ENCODE measurements at regions not wholly inside any gene's neighbourhood (a gene's known extent, or its start where the extent isn't known, plus 50 kb on each side); places are given as distances from the start of the nearest gene placed in this dataset.

DNA sequence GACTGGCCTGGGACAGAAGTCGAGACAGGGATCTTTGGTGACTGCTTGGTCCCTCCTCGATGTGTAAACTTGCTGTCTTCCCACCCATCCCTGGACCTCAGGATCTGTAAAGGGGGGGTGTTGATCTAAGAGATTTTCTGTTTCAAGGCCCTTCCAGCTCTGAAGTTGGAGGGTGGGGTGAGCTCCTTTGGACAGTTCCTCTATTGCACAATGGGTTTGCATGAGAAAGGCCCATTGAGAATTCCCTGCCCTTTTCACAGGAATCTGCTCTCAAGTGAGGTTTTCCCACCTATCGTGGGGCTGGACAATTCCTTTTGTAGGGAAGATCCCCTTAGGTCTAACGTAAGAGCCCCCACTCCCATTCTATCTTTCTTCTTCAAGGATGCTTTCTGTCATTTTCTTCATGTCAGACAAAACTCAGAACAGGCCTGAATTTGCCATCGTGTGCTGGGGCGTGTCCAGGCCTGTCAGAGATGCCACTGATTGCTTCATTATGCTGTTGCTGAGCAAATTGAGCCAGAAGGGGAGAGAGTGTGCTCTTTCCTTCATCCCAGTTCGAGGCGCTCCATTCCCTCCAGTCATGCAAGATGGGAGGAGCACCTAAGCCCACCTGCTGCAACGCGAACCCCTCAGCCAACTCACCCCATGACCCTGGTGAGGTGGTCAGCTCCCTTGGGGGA, 149.9 kb upstream of the IGSF21 start:
- Histone ChIP-seq H3K79me1 (ENCODE audit: low read depth, low read length) (no peaks in the 10 kb centered on the region), H2AFZ (ENCODE audit: low read length) (no peak overlapping the region), H4K91ac (replicated peaks; ENCODE audit: insufficient read length, low read length) (no peak overlapping the region), H3K4me1 (replicated peaks in 1 of 4; ENCODE audit: control insufficient read depth in 3 of 4, insufficient read depth in 4 of 4, low read length in 3 of 4) (peaks cover 3 to 10% (median 7%) of the 10 kb centered on the region in 4 experiments), H2BK120ac (replicated peaks; ENCODE audit: low read depth, low read length) (no peak overlapping the region), H2BK15ac (ENCODE audit: low read length) (no peak overlapping the region), H4K20me1 (replicated peaks in 1 of 2; ENCODE audit: control insufficient read depth in 1 of 2, insufficient read depth in 2 of 2, low read length in 2 of 2) (no peaks in the 10 kb centered on the region), H3K27me3 (replicated peaks in 1 of 4; ENCODE audit: control insufficient read depth in 3 of 4, extremely low read depth in 1 of 4, insufficient read depth in 3 of 4, low read length in 3 of 4) (peaks cover 0 to 2% (median under 1%) of the 10 kb centered on the region in 4 experiments; a peak in 3 of 7 replicates), H3K14ac (ENCODE audit: insufficient read length) (no peak overlapping the region), H3K56ac (replicated peaks; ENCODE audit: insufficient read length, low read depth, low read length) (no peak overlapping the region), H3K18ac (ENCODE audit: extremely low read depth, low read length) (no peak overlapping the region), H4K8ac (ENCODE audit: extremely low read depth, insufficient read depth, low read length) (no peak overlapping the region), H3K23ac (ENCODE audit: insufficient read length) (no peak overlapping the region), H3K36me3 (ENCODE audit: control insufficient read depth in 2 of 4, insufficient read depth in 4 of 4, low read length in 3 of 4) (no peaks in the 10 kb centered on the region), H3K4ac (replicated peaks; ENCODE audit: insufficient read length, low read depth, low read length) (no peak overlapping the region), H2BK20ac (ENCODE audit: low read length) (no peak overlapping the region; the same call in 1 of the 2 replicates), H3K9ac (replicated peaks in 1 of 4; ENCODE audit: extremely low read depth in 1 of 4, low read depth in 3 of 4, low read length in 3 of 4) (no peak overlapping the region), H3K23me2 (ENCODE audit: low read depth, low read length) (no peaks in the 10 kb centered on the region; the same call in 1 of the 2 replicates), H4K5ac (ENCODE audit: insufficient read length, low read depth, low read length) (no peak overlapping the region), H3K4me3 (ENCODE audit: extremely low read depth in 1 of 4, insufficient read depth in 2 of 4, low read depth in 3 of 4, low read length in 4 of 4) (no peak overlapping the region), H2AK5ac (ENCODE audit: low read depth, low read length) (no peak overlapping the region), H2BK12ac (ENCODE audit: low read depth, low read length) (peak overlapping the region; percentile 32; the same call in 1 of the 2 replicates), H3K9me3 (ENCODE audit: insufficient read depth in 2 of 2, low read depth in 1 of 2, low read length in 1 of 2) (no peaks in the 10 kb centered on the region), H2BK5ac (ENCODE audit: low read depth, low read length) (peak overlapping the region; percentile 8; the same call in 1 of the 2 replicates), H3K4me2 (ENCODE audit: insufficient read depth in 1 of 2, low read depth in 2 of 2, low read length in 2 of 2) (0 out of 4 replicates have a peak overlapping the region, but pooled peaks of 1 of the 2 experiments have one; percentile 1), H3K79me2 (ENCODE audit: control insufficient read depth in 1 of 2, insufficient read depth in 2 of 2, low read length in 2 of 2) (no peaks in the 10 kb centered on the region), H3K27ac (ENCODE audit: low read depth, low read length) (no peak overlapping the region)
- POLR2A ChIA-PET (ENCODE audit: partially characterized antibody) = no interaction called here
- DNase-seq (ENCODE audit: low read depth in 1 of 2, low spot score in 2 of 2) = no peak
- 69% methylated on average over 10 of the region's 10 CpGs; no CpG with 5 or more reads in 1 of the 2 experiments for WGBS, 2 experiments (ENCODE audit: extremely low coverage in 1 of 2, insufficient coverage in 1 of 2, insufficient read length in 1 of 2, insufficient replicate concordance in 2 of 2, low coverage in 1 of 2, low lambda C conversion rate in 2 of 2, missing lambda C conversion rate in 1 of 2)
- no peak for TF ChIP-seq CHD1 (IDR thresholded peaks at IDR 0.05; ENCODE audit: low read depth, low read length)
- TF ChIP-seq CEBPB (IDR thresholded peaks at IDR 0.05; ENCODE audit: low read depth, low read length) = peak; percentile 87
- no peak for TF ChIP-seq SAP30 (IDR thresholded peaks at IDR 0.05; ENCODE audit: insufficient read depth, insufficient replicate concordance, low read length)
- no peak for TF ChIP-seq POU5F1 (IDR thresholded peaks at IDR 0.05; ENCODE audit: low read depth, low read length)
- TF ChIP-seq, protein P1, sequence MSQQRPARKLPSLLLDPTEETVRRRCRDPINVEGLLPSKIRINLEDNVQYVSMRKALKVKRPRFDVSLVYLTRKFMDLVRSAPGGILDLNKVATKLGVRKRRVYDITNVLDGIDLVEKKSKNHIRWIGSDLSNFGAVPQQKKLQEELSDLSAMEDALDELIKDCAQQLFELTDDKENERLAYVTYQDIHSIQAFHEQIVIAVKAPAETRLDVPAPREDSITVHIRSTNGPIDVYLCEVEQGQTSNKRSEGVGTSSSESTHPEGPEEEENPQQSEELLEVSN (IDR thresholded peaks at IDR 0.05) = no peak
- TF ChIP-seq RXRA (IDR thresholded peaks at IDR 0.05; ENCODE audit: insufficient read depth, low read depth, low read length) = no peak
- CTCF ChIA-PET (ENCODE audit: partially characterized antibody) = interaction anchor here (0.9 to 2.1 kb wide), 4 partner anchors 19 to 138 kb away, joined by 3 to 6 read pairs (median 3); no protein-coding TSS in a partner anchor
- FAIRE-seq = no peak
